OCI-LY1 (cell line): ENCODE measurements at regions not wholly inside any gene's neighbourhood (a gene's known extent, or its start where the extent isn't known, plus 50 kb on each side); places are given as distances from the start of the nearest gene placed in this dataset.

ENCODE experiments used
- EZH2 ChIP-seq: fragments of 200-600 bp; sonication (generic), shearing (Covaris generic); IDR thresholded peaks from 2 replicates; pipeline ENCODE4 v1.8.0; 2017; ENCODE audit warnings: borderline replicate concordance, mixed run types, mild to moderate bottlenecking, antibody characterized with exemption, low read length, moderate library complexity, mixed read lengths
- TF ChIP-seq, protein P1 (sequence below): fragments of 200-600 bp; sonication (generic), shearing (Covaris generic); IDR thresholded peaks from 2 replicates; pipeline ENCODE4 v1.5.1; 2017; ENCODE audit warnings: mild to moderate bottlenecking, antibody characterized with exemption, low read length, moderate library complexity, mixed read lengths

DNA sequence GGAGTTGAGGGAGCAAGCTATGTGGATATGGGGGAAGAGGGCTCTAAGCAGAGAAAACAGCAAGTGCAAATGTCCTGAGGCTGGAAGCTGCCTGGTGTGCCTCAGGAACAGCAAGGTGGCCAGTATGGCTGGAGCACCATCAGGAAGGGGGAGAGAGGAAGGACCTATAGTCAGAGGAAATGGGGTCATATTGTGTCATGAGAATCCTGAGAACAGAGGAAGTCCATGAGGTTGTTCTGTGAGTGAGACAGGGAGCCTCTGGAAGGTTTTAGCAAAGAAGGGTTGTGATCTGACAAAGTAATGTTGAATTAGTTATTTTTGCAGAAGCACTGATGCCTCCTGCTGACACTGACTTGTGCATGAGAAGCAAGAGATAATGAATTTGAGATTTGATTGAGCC, 204.3 kb downstream of the PTEN start:
- TF ChIP-seq, protein P1, sequence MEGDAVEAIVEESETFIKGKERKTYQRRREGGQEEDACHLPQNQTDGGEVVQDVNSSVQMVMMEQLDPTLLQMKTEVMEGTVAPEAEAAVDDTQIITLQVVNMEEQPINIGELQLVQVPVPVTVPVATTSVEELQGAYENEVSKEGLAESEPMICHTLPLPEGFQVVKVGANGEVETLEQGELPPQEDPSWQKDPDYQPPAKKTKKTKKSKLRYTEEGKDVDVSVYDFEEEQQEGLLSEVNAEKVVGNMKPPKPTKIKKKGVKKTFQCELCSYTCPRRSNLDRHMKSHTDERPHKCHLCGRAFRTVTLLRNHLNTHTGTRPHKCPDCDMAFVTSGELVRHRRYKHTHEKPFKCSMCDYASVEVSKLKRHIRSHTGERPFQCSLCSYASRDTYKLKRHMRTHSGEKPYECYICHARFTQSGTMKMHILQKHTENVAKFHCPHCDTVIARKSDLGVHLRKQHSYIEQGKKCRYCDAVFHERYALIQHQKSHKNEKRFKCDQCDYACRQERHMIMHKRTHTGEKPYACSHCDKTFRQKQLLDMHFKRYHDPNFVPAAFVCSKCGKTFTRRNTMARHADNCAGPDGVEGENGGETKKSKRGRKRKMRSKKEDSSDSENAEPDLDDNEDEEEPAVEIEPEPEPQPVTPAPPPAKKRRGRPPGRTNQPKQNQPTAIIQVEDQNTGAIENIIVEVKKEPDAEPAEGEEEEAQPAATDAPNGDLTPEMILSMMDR, result no peak
- no peak for TF ChIP-seq EZH2
